ENCODE measurements at regions not wholly inside any gene's neighbourhood (a gene's known extent, or its start where the extent isn't known, plus 50 kb on each side); places are given as distances from the start of the nearest gene placed in this dataset.

DNA sequence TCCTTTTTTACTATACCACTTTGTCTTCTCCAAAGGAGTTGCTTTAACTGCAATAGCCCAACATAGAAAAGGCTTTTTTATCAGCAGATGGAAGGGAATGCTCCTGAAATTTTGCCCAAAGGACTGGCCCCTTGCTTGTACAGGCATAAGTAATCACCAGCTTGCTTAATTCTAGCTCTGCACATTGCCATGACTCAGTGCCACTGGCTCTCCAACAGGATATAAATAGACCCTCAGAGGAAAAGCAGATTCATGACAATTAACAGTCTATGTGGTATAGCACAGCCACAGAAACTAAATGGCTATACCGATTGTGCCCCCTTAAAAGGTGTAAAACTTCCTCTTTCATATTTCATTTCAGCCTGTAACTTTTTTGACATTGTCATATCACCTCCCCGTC, 227.0 kb downstream of the ZNF608 start:
- TF ChIP-seq CTCF (IDR thresholded peaks at IDR 0.05): no peak
- TF ChIP-seq POLR2A (IDR thresholded peaks at IDR 0.05): no peak
